PC-3 (cell line): ENCODE measurements at regions not wholly inside any gene's neighbourhood (a gene's known extent, or its start where the extent isn't known, plus 50 kb on each side); places are given as distances from the start of the nearest gene placed in this dataset.

ENCODE experiments used
- CTCF ChIP-seq: fragments of 300-600 bp; sonication (generic); conservative IDR thresholded peaks from 2 replicates; pipeline ENCODE4 v1.5.1; 2017; ENCODE audit warnings: antibody characterized with exemption, low read depth, mild to moderate bottlenecking, low read length
- EZH2 ChIP-seq: fragments of 300-600 bp; sonication (generic); IDR thresholded peaks from one replicate; pipeline ENCODE4 v1.6.1; 2017; ENCODE audit warnings: antibody characterized with exemption, mild to moderate bottlenecking, low read length; ENCODE audit not compliant: unreplicated experiment

GRCh38 chr3:17801131-17801530, 58.7 kb upstream of the TBC1D5 start:
- TF ChIP-seq EZH2 (no peak), CTCF (no peak)
